Duodenal mucosa (tissue), 2 donors: ENCODE measurements at regions not wholly inside any gene's neighbourhood (a gene's known extent, or its start where the extent isn't known, plus 50 kb on each side); places are given as distances from the start of the nearest gene placed in this dataset.
"Not testable (repeated sequence)": the region's sequence is repeated elsewhere in the genome, so short reads cannot be mapped to it uniquely, and the experiment has no call there.

Experiments used
- H3K27ac ChIP-seq: one replicate; pipeline ENCODE4 v1.7.0; 2013; ENCODE audit warnings: low read depth, low read length
- H3K27me3 ChIP-seq, 2 donors: one replicate each; pipeline ENCODE4 v1.7.0; 2013; ENCODE audit warnings: low read length in 2 of 2, control low read depth in 1 of 2; ENCODE audit not compliant: insufficient read depth in 2 of 2, control insufficient read depth in 1 of 2
- H3K36me3 ChIP-seq, 2 donors: one replicate each; pipeline ENCODE4 v1.7.0; 2013; ENCODE audit warnings: low read length in 2 of 2, control low read depth in 1 of 2; ENCODE audit not compliant: insufficient read depth in 2 of 2, control insufficient read depth in 1 of 2
- H3K4me1 ChIP-seq, 2 donors: one replicate each; pipeline ENCODE4 v1.7.0; 2013; ENCODE audit warnings: low read length in 2 of 2, control low read depth in 1 of 2; ENCODE audit not compliant: insufficient read depth in 2 of 2, control insufficient read depth in 1 of 2
- H3K4me3 ChIP-seq, 2 donors: one replicate each; pipeline ENCODE4 v1.7.0; 2013; ENCODE audit warnings: low read length in 2 of 2, low read depth in 1 of 2
- H3K9ac ChIP-seq, 2 donors: one replicate each; pipeline ENCODE4 v1.7.0; 2013; ENCODE audit warnings: low read length in 2 of 2, low read depth in 1 of 2
- H3K9me3 ChIP-seq, 2 donors: one replicate each; pipeline ENCODE4 v1.7.0; 2013; ENCODE audit warnings: low read length in 2 of 2, control low read depth in 1 of 2; ENCODE audit not compliant: control insufficient read depth in 1 of 2

- Histone ChIP-seq H3K4me3 (no peak overlapping the region), H3K9me3 (no peaks in the 10 kb centered on the region), H3K27me3 (no peaks in the 10 kb centered on the region), H3K27ac (no peak overlapping the region), H3K9ac (no peak overlapping the region), H3K36me3 (no peaks in the 10 kb centered on the region), H3K4me1 (peaks cover 24 to 29% of the 10 kb centered on the region in 2 donors)
Observed at GRCh38 chr7:148485618-148486017, 104.9 kb upstream of the C7orf33 start.

GRCh38 chr7:148486937-148487336 is 103.6 kb upstream of the C7orf33 start:
- Histone ChIP-seq H3K36me3 (no peaks in the 10 kb centered on the region), H3K27me3 (no peaks in the 10 kb centered on the region), H3K4me1 (peaks cover 24 to 29% of the 10 kb centered on the region in 2 donors), H3K9ac (no peak overlapping the region), H3K27ac (no peak overlapping the region), H3K9me3 (no peaks in the 10 kb centered on the region), H3K4me3 (no peak overlapping the region)

- Histone ChIP-seq H3K9me3 (peaks cover 0 to 5% of the 10 kb centered on the region in 2 donors), H3K4me1 (peaks cover 24 to 29% of the 10 kb centered on the region in 2 donors), H3K9ac (no peak overlapping the region), H3K27me3 (no peaks in the 10 kb centered on the region), H3K4me3 (no peak overlapping the region), H3K36me3 (no peaks in the 10 kb centered on the region), H3K27ac (no peak overlapping the region)
Observed at GRCh38 chr7:148487912-148488311, 102.7 kb upstream of the C7orf33 start.

- no peak overlapping the region for H3K4me3 ChIP-seq
- H3K36me3 ChIP-seq, result no peaks in the 10 kb centered on the region
- H3K9ac ChIP-seq, result no peak overlapping the region
- H3K9me3 ChIP-seq, result peaks cover 0 to 5% of the 10 kb centered on the region in 2 donors
- no peak overlapping the region for H3K27ac ChIP-seq
- no peaks in the 10 kb centered on the region for H3K27me3 ChIP-seq
- H3K4me1 ChIP-seq, result peaks cover 14 to 15% of the 10 kb centered on the region in 2 donors
Observed at GRCh38 chr7:148489678-148490077, 100.9 kb upstream of the C7orf33 start.

- no peak overlapping the region for H3K4me3 ChIP-seq
- no peak overlapping the region for H3K27ac ChIP-seq
- peaks cover 0 to 5% of the 10 kb centered on the region in 2 donors for H3K9me3 ChIP-seq
- no peak overlapping the region for H3K9ac ChIP-seq
- H3K27me3 ChIP-seq, result no peaks in the 10 kb centered on the region
- no peaks in the 10 kb centered on the region for H3K36me3 ChIP-seq
- H3K4me1 ChIP-seq, result no peaks in the 10 kb centered on the region
Observed at GRCh38 chr7:148492157-148492860, 98.3 kb upstream of the C7orf33 start.

GRCh38 chr7:148495605-148496004 is 95.0 kb upstream of the C7orf33 start:
- Histone ChIP-seq H3K4me3 (no peak overlapping the region), H3K27me3 (peaks cover 0 to 6% of the 10 kb centered on the region in 2 donors), H3K27ac (no peak overlapping the region), H3K9ac (no peak overlapping the region), H3K4me1 (no peaks in the 10 kb centered on the region), H3K9me3 (peaks cover 0 to 5% of the 10 kb centered on the region in 2 donors), H3K36me3 (no peaks in the 10 kb centered on the region)

GRCh38 chr7:148500978-148501377 is 89.6 kb upstream of the C7orf33 start:
- peaks cover 0 to 10% of the 10 kb centered on the region in 2 donors for H3K27me3 ChIP-seq
- no peaks in the 10 kb centered on the region for H3K36me3 ChIP-seq
- peak overlapping the region; percentile 17 to 53 for H3K4me3 ChIP-seq
- no peaks in the 10 kb centered on the region for H3K9me3 ChIP-seq
- H3K9ac ChIP-seq, result no peak overlapping the region
- H3K27ac ChIP-seq, result no peak overlapping the region
- peaks cover 0 to 6% of the 10 kb centered on the region in 2 donors for H3K4me1 ChIP-seq

GRCh38 chr7:148503900-148504487 is 86.6 kb upstream of the C7orf33 start:
- Histone ChIP-seq H3K4me1 (peaks cover 0 to 6% of the 10 kb centered on the region in 2 donors), H3K9me3 (no peaks in the 10 kb centered on the region), H3K4me3 (no peak overlapping the region), H3K9ac (no peak overlapping the region), H3K27ac (no peak overlapping the region), H3K27me3 (peaks cover 0 to 10% of the 10 kb centered on the region in 2 donors), H3K36me3 (no peaks in the 10 kb centered on the region)

GRCh38 chr7:148505645-148506375 is 84.8 kb upstream of the C7orf33 start:
- Histone ChIP-seq H3K4me1 (peaks cover 0 to 5% of the 10 kb centered on the region in 2 donors), H3K9ac (no peak overlapping the region), H3K27ac (no peak overlapping the region), H3K27me3 (peaks cover 0 to 2% of the 10 kb centered on the region in 2 donors), H3K4me3 (no peak overlapping the region), H3K9me3 (no peaks in the 10 kb centered on the region), H3K36me3 (no peaks in the 10 kb centered on the region)

- not testable (repeated sequence) for H3K27me3 ChIP-seq, H3K9me3 ChIP-seq, H3K36me3 ChIP-seq, H3K9ac ChIP-seq, H3K27ac ChIP-seq, H3K4me3 ChIP-seq, H3K4me1 ChIP-seq
Observed at GRCh38 chr7:148507064-148507573, 83.4 kb upstream of the C7orf33 start.
